GM18526 (cell line): ENCODE measurements at regions not wholly inside any gene's neighbourhood (a gene's known extent, or its start where the extent isn't known, plus 50 kb on each side); places are given as distances from the start of the nearest gene placed in this dataset.

Experiments
- POLR2A ChIP-seq: IDR thresholded peaks from 3 replicates; pipeline ENCODE4 v1.6.1; 2011; ENCODE audit not compliant: insufficient read length; ENCODE audit errors: extremely low read depth

- TF ChIP-seq POLR2A: no peak
Measured at GRCh38 chr3:43810797-43811196, 120.1 kb downstream of the ABHD5 start.

DNA sequence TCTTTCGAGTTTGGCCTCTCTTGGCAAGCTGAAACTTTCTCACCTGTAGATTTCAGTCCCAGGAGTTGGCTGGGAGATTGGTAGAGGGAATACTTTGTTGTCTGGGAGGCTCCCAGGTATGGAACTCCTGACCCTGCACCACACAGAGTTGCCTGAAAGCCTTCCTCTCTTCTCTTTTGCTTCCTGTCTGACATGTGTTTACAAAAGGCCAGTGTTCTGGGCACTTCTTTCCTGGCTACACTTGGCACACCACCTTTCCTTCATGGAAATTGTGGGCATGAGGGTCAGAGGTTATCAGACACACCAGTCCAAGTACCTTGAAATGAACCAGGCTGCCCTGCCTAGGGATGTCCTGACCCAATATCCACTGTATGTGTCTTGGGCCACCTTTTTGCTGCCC is 123.7 kb downstream of the ABHD5 start:
- no peak for TF ChIP-seq POLR2A

DNA sequence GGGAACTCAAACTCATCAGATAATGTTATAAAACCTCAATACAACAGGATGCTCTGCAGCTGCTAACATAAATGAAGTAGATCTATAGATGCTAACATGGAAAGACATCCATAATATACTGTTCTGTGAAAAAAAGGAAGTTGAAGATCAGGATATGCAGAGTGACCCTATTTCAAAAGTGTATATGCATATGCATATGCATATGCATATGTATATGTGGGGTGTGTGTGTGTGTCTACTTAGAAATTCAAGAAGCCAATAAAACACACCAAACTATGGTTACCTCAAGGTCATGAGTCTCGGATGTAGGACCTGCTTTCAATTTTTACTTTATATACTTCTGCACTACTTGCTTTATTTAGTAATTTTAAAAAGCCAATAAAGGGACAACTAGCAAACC is 125.6 kb downstream of the ABHD5 start:
- TF ChIP-seq POLR2A: no peak

- no peak for TF ChIP-seq POLR2A
Measured at GRCh38 chr3:43817064-43817463, 126.3 kb downstream of the ABHD5 start.

GRCh38 chr3:43817825-43818224 is 127.1 kb downstream of the ABHD5 start:
- TF ChIP-seq POLR2A: no peak

GRCh38 chr3:43818229-43818628 is 127.5 kb downstream of the ABHD5 start:
- no peak for TF ChIP-seq POLR2A

DNA sequence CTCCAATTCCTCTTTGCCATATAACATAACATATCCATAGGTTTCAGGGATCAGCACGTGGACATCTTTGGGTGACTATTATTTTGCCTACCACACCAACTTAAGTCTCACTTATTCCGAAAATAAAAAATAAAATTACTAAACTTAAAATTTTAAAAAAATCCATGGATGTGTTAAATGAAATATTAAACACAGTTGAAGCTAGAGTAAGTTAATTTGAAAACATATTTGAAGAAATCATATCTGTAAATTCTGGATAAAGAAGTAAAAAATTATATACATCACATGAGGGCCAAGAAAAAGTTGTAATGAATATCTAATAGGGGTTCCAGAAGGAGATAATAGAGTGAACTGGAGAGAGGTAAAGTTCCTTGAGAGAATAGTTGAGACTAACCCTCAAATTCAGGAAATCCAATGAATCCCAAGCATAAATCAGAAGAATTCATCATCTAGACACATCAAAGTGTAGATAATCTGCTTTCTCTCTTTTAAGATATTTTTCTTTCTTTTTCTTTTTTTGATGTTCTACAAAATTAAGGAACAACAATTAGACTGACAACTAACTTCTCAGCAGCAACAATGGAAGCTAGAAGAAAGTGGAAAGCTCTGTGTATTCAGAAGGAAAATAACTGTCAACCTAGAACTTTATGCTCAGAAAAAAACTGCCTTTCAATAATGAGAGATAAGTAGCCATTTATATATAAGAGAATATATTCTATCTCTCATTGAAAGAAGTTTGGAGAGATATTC is 147.4 kb downstream of the ABHD5 start:
- no peak for TF ChIP-seq POLR2A

DNA sequence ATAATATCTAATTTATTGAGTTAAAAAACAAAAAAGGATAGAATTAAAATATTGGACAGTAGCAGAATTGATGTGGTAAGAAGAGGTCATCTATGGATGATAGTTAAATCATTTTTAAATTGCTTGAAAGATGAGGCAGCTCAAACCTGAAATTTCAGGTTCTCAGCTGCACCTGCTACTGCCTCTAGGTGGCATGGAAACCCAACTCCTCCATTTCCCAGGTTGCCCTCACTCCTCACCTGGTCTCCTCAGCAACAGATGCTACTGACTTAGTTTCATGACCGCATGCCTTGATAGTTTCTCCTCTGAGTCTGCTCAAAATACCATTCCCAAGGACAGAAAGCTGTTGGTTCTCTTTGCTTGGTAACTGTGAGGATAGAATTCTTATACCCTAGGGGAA is 148.1 kb downstream of the ABHD5 start:
- TF ChIP-seq POLR2A: no peak

GRCh38 chr3:43843386-43843785 is 152.6 kb downstream of the ABHD5 start:
- no peak for TF ChIP-seq POLR2A

DNA sequence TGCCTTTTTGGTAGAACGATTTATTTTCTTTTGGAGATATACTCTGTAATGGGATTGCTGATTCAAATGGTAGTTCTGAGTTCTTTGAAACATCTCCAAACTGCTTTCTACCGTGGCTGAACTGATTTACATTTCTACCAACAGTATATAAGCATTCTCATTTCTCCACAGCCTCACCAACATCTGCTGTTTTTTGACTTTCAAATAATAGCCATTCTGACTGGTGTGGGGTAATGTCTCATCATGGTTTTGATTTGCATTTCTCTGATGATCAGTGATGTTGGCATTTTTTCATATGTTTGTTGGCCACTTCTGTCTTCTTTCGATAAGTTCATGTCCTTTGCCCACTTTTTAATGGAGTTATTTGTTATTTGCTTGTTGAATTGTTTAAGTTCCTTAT is 154.0 kb downstream of the ABHD5 start:
- no peak for TF ChIP-seq POLR2A

DNA sequence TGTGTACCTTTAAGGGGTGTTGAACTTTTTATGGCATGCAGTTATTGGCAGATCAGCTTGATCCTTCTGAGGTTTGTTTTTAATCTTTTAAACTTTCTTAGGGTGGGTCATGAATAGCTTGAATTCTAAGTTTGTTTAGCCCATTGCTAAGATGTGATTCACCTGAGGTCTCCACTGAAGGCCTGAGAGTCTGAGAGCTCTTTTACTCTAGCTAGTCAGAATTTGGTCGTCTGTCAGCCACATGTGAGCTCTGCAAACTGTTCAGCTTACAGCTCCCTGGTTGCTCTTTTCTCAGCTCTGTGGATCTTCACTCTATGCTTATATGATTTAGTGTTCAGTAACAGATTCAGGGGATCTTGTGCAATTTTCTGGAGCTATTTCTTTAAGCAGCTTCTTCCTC is 161.3 kb downstream of the ABHD5 start:
- no peak for TF ChIP-seq POLR2A

- no peak for TF ChIP-seq POLR2A
Measured at GRCh38 chr3:43854283-43854682, 163.5 kb downstream of the ABHD5 start.

DNA sequence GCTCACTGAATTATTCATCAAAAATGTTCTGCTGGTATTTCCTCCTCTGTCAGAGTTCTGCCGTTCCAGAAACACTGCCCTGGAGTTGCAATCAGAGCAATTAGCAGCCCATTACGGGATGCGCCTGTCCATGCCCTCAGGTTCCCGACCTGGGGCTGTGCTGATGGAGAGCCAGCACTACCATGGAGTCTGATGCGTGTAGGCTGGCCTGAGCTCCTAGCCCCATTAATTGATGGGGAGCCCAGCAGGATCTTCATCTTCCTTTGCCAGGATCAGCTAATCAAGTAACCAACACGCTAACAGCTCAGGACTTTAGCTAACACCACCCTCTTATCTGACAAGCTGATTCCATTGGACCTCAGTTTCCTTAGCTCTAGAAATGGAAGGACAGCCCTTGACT is 164.2 kb downstream of the ABHD5 start:
- TF ChIP-seq POLR2A: no peak

DNA sequence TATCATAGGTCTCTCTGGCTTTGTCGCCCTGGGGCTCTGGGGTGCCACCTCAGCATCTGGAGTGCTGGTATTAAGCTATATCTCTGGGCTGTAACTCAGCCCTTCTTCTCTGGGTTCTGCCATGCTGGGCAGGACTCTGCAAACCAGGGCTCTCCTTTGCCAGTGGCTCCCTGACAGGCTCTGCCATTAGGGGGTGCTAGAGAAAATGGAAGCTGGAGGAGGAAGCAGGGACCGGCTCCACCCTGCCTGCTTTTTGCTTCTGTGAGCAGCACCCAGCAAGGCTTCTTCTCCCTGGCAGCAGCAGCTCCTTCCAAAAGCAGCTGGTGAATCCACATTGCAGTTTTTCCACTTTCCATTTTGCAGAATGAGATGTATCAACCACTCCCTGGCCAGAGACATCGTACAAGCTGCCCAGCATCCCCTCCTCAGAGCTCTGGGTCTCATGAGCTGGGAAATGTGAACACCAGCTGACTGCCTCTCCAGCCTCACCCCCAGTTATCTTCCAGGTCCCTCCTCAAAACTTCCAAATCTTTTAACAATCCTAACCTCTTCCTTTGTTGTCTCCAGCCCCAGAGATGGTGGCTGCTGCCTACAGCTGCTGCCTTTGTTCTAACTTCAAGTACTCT is 165.0 kb downstream of the ABHD5 start:
- TF ChIP-seq POLR2A: no peak

GRCh38 chr3:43856351-43856750 is 165.6 kb downstream of the ABHD5 start:
- TF ChIP-seq POLR2A: no peak

- no peak for TF ChIP-seq POLR2A
Measured at GRCh38 chr3:43856761-43857160, 166.0 kb downstream of the ABHD5 start.
